ENCODE measurements at regions not wholly inside any gene's neighbourhood (a gene's known extent, or its start where the extent isn't known, plus 50 kb on each side); places are given as distances from the start of the nearest gene placed in this dataset.
"Not testable (repeated sequence)": the region's sequence is repeated elsewhere in the genome, so short reads cannot be mapped to it uniquely, and the experiment has no call there.

- DNase-seq = no peak
These were observed 481.4 kb upstream of the ALCAM start for GRCh38 chr3:104885214-104885814.

DNA sequence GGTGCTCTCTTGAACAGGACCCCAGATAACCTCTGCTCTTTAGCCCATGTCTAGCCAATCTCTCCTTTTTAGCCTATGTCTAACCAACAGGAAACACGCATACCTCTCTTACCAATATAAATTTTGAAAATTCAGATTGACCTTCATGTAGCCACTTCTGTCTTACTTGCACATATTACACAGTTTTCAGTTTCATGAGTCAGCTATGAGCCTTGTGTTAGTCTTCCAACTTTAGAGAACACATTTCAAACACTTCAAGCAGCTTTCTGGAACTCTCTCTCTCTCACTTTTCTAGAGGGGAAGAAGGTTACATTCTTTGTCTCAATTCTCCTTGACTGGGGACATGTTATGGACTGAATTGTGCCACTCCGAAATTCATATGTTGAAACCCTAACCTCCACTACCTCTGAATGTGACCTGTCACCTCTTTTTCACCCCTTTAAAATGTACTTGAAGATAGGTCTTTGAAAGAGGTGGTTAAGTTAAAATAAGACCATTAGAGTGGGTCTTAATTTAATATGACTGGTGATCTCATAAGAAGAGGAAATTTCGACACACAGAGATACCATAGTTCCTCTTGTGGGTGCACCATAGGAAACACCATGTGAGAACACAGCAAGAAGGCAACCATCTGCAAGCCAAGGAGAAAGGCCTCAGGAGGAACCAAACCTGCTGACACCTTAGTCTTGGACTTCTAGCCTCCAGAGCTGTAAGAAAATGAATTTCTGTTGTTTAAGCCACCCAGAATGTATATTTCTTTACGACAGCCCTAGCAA is 480.3 kb upstream of the ALCAM start:
- no peak for DNase-seq

- no peak for DNase-seq
These were observed 479.6 kb upstream of the ALCAM start for GRCh38 chr3:104887069-104887468.

DNA sequence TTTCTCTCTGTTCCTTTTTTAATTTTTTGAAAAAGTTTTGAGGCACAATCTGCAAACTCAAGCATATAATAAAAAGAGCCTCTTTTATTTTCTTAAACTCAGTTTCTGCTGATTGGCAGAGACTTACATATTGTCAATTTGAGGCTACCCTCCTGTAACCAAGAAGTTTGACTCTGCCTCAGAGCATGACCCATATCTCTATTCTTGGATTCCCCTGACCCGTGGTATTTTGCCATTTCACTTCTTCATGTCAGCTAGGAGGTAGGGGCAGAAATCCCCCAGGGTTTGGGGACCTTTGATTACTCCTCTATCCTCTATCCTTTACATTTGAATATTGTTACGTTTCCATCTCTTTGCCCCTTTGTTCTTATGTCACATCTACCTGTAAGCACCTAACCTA is 479.1 kb upstream of the ALCAM start:
- DNase-seq = no peak

DNA sequence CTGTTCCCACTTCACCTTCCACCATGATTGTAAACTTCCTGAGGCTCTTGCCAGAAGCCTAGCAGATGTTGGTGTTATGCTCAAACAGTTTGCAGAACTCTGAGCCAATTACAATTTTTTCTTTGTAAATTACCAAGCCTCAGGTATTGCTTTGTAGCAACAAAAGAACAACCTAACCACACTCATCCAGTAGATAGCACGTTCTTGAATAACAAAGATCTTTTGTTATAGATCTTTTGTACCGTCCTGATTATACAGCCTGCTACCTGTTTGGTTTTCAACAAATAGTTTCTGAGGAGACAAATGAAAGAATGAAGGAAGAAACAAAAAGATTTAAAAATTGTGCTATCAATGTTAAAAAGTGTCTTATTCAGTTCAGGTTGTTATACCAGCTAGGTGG is 474.7 kb upstream of the ALCAM start:
- DNase-seq = no peak

DNA sequence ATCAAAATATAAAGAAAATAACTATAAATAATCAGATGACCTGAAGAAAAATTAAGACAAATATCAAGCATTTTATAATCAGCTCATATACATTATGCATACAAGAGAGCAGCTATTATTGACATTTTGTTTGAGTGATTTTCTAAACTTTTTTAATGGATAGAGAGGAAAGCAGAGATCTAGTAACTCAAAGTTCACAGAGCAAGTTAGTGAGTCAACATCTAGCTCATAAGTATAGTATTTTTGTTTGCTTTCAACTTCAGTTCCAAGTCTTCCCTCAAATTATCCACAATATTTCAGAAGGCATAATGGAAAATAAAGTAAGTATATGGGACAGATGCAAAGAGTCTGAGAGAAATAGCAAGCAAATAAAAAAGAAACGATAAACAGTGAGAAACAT is 470.1 kb upstream of the ALCAM start:
- DNase-seq = no peak

DNA sequence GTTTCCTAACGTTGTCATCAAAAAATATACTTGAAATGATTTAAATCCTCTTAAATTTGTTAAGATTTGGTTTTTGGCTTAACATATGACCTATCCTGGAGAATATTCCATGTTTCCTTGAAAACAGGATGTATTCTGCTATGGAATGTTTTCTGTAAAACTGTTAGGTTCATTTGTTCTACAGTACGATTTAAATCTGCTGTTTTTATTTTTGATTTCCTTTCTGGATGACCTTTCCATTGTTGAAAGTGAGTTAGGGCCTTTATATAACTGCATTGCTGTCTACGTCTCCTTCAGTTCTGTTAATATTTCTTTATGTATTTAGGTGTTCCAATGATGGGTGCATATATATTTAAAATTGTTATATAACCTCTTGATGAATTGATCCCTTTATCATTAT is 465.3 kb upstream of the ALCAM start:
- no peak for DNase-seq

GRCh38 chr3:104903064-104903463 is 463.6 kb upstream of the ALCAM start:
- DNase-seq = no peak

DNA sequence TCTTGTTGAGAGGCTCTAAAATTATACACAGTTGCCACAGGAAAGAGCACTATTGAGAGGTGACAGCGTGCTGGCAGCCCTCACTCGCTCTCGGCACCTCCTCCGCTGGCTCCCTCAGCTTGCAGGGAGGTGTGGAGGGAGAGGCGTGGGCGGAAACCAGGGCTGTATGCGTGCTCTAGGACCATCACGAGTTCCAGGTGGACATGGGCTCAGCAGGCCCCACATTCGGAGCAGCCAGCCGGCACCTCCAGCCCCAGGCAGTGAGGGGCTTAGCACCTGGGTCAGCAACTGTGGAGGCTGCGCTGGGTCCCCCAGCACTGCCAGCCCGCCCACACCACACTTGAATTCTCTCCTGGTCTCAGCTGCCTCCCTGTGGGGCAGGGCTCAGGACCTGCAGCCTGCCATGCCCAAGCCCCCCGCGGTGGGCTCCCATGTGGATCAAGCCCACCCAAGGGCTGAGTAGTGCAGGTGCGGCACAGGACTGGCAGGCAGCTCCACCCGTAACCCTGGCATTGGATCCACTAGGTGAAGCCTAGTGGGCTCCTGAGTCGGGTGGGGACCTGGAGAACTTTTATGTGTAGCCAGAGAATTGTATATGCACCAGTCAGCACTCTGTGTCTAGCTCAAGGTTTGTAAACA is 460.6 kb upstream of the ALCAM start:
- DNase-seq = no peak

- no peak for DNase-seq
These were observed 459.2 kb upstream of the ALCAM start for GRCh38 chr3:104907507-104907906.

DNA sequence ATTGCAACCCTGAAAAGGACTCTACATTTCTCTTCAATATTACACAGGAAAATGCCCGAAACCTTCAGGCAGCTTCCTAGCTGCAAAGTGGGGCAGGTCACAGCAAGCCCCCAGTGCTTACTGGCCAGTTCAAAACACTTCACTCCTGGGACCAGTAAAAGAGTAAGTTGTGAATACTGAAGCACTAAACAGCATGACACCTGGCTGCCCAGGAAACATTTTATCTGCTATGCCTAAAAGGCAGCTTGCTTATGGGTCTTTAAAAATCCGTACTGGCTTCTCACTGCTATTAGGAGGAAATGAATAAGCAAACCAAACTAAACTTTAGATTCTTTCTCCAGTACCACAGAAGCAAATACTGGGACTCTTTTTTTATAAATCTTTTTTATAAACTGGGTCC is 457.9 kb upstream of the ALCAM start:
- no peak for DNase-seq

GRCh38 chr3:104909198-104909597 is 457.5 kb upstream of the ALCAM start:
- DNase-seq = no peak

DNA sequence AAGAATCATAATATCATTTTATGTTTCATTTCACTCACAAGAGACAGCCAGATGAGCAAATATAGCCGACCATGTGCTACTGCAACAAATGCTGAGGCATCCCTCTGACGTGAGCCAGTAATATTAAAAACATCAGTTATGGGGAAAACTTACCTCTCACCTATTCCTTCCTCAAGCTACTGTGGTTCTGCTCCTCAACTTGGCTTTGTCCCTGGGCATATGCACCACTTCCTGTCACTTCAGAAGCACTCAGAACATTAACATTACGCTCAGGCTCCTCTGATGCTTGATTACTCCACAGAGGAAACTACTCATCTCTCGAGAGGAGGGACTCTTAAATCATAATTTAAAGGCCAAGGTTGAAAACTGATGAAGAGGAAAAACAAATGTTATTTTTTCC is 457.0 kb upstream of the ALCAM start:
- DNase-seq = no peak

- no peak for DNase-seq
These were observed 455.3 kb upstream of the ALCAM start for GRCh38 chr3:104911376-104911775.

- no peak for DNase-seq
These were observed 449.7 kb upstream of the ALCAM start for GRCh38 chr3:104916971-104917370.

DNA sequence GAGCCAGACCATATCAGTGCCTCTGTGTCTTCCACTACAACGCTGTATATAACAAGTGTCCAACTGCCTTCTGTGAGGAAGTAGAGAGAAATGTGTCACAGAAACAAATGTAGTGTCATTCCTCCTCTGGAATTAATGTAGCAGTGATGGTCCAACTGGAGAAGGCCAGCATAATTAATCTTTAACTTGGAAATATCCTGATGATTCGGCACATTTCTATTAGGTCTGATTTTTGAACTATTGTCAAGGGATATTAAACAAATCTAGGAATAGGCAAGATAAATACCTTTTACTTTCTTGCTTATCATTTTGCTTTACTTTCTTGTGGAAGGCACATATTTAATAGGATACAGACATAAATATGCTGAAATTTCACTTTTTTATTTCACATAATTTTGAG is 446.2 kb upstream of the ALCAM start:
- DNase-seq = no peak

- DNase-seq = no peak
These were observed 432.7 kb upstream of the ALCAM start for GRCh38 chr3:104933972-104934371.

DNA sequence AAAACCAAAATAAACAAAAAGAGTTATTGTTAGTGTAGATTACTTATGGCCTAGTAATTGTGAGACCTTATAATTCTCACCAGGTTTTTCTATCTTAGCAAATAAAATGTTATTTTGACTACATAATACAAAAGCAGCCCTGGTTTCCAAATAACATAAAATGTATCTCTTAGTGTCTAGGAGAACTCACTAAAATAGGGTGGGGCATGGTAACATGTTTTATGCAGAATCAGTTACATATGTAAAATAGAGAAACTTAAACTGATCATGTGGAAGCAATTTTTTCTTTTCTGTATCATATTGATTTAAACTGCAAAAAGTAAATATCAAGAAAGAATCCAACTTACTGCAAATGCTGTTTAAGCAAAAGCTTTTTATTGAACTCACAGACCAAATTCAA is 431.1 kb upstream of the ALCAM start:
- DNase-seq = no peak

DNA sequence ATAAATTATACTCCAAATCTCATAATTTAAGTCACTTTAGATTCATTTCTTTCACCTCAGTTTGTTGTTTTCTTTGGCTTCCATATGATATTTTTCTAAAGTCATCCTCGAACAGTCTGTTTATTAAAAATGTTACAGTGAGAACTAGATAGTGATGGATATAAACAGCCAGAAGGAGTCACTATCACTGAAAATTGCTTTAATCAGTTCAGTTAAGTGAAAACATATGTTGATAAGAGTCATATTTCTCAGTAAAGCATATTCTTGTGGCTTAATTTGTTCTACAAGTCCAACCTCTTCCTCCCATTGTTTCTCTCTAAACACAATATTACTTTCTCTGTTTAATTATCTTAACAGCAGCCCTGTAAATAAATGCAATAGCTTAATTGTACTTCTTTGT is 427.5 kb upstream of the ALCAM start:
- no peak for DNase-seq

- DNase-seq = no peak
These were observed 424.9 kb upstream of the ALCAM start for GRCh38 chr3:104941785-104942184.

- DNase-seq = no peak
These were observed 422.7 kb upstream of the ALCAM start for GRCh38 chr3:104943974-104944373.

- no peak for DNase-seq
These were observed 418.8 kb upstream of the ALCAM start for GRCh38 chr3:104947943-104948342.

- not testable (repeated sequence) for DNase-seq
These were observed 416.9 kb upstream of the ALCAM start for GRCh38 chr3:104949810-104950209.

DNA sequence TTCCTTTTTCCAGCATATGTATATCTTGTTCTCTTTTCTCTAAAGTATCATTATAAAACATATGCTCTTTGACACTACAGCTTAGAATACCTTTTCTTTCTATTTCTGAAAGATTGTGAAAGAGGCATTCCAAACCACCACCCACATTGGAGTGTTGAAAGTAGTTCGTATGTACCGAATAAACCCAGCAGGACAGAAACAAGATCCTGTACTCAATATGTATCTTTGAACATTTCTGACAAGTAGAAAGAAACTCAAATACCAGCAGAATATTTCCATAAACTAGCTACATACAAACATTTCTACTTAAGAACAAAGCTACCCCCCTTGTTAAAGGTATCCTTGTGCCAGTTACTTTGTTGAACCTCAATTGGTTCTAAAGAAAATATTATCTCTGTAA is 415.3 kb upstream of the ALCAM start:
- no peak for DNase-seq
